C1 segment of cervical spinal cord (tissue), 14 donors: ENCODE measurements at regions not wholly inside any gene's neighbourhood (a gene's known extent, or its start where the extent isn't known, plus 50 kb on each side); places are given as distances from the start of the nearest gene placed in this dataset.
"Not testable (repeated sequence)": the region's sequence is repeated elsewhere in the genome, so short reads cannot be mapped to it uniquely, and the experiment has no call there.

Experiments
- DNase-seq, 14 donors: peaks; one replicate each; lab custom pipeline; 2025; lab: John Stamatoyannopoulos, UW

DNA sequence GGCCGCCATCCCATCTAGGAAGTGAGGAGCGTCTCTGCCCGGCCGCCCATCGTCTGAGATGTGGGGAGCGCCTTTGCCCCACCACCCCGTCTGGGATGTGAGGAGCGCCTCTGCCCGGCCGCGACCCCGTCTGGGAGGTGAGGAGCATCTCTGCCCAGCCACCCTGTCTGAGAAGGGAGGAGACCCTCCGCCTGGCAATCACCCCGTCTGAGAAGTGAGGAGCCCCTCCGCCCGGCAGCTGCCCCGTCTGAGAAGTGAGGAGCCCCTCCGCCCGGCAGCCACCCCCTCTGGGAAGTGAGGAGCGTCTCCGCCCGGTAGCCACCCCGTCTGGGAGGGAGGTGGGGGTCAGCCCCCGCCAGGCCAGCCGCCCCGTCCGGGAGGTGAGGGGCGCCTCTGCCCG is 194.2 kb upstream of the FBXL4 start:
- DNase-seq: not testable (repeated sequence)

DNA sequence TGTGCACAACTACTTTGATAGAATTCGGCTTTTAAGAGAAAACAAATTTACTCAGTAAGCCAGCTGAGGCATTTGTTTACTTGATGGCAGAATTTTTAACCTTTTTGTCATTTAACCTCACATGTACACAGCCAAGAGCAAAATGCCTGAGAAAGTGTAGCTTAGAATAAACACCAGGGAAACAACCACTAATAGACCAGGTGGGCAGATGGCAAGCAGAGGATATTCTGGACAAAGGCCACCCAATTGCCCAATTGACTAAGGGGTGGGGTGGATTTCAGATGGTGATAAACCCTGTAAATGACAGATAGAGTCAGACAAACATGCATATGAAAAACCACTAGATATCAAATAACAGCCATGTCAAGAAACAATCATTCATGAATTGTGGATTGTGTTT is 190.7 kb upstream of the FBXL4 start:
- DNase-seq: no peak

DNA sequence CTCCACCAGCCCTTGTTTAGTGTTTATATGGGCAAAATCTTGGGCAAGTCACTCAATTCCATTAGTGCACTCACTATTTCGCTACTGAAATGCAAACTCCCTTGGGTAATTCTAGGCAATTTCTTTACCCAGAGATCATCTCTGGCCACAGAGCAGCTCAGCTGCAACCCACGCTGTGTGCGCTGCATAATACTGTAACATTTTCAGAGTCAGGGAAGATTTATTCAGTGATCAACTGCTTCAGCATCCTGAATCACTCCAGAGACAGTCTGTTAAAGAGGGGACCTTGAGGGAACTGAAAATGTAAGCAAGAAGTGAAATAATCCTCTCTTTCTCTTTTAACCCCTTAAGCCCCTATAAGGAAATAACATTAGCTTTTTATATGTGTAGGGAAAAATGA is 189.6 kb upstream of the FBXL4 start:
- no peak for DNase-seq

DNA sequence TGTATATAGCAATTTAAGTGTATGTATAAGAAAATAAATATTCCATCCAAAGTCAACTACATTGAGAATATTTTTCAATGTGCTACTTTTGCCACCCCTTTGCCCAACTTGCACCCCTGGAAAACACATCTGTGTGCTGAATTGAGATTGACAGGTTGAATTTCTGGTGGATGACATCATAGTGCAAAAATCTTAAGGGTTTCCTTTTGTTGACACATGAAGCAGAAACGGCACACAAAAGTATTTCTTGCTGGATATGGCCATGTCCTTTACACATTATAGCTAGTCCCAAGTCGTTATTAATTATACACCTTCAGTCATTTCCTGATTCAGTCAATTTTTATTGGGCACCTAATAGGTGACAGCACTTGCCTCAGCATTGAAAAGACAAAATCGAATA is 188.7 kb upstream of the FBXL4 start:
- DNase-seq: no peak

DNA sequence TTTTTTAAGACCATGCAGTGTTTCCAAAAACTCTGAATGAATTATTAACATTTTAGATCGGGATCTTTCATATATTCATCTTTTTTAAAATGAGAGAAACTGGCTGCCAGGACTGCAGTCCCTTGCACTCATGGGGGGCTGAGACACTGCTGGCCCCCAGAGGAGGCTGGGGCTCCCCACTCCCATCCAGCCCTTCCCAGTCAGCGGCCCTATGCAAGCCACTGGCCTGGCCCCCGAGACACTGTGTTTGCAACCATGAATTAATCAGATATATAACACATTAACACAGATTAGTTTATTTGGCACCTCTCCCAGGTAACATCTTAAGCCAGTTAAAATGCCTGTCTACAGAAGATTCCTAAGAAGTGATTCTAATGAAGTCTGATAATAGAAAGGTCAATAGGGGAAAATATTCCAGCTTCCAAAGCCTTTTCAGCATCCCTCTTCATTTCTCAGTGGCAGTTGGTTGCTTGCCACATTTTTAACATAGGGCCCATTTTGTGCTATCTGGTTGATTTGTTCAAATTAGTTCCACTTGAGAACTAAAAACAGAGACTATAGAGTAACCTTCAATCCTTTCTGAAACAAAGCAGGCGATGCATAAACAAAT is 184.4 kb upstream of the FBXL4 start:
- no peak for DNase-seq

DNA sequence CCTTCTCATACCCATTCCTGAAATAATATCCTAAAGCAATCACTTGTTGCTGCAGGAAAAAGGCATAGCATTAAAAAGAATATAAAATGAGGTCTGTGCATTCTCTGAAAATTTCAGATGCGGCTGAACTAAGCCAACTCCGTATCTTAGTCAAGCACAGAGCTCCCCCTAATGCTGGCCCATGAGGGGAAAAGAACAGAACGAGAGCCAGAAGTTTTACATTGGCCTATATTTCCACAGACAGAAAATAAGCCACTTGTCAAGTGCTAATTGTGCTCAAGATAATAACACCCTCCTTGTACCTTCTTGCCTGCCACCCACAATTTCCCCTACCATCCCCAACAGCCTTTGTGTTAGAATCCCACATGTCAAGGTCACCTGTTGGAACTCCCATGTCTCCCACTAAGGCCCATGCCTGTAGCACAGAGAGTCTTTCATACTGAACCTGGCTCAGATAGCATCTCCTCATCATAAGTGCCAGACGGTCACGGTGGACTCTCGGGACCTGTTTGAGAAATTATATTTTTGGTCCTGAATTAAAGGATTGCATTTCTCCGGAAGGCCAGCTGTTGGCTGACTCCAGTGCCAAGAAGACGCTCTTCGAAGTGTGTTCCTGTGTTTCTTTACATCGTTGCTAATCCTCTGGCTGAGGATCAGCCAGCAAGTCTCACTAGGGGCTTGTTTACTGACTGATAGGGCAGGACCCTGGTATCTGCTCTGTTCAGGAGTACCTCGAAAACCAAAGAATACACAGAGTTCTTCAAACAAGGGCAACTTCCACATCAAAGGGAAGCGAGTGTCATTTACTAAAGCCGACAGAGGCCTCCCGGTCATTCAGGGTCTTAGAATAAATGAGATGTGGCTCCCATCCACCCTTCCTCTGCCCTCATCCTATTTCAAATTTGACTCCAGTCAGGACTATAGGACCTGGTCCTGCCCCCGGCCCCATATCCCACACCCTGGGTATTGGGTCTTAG is 183.4 kb upstream of the FBXL4 start:
- DNase-seq: no peak

- no peak for DNase-seq
Observed at GRCh38 chr6:99129835-99130234, 182.1 kb upstream of the FBXL4 start.

- DNase-seq: no peak
Observed at GRCh38 chr6:99121748-99122147, 174.0 kb upstream of the FBXL4 start.

DNA sequence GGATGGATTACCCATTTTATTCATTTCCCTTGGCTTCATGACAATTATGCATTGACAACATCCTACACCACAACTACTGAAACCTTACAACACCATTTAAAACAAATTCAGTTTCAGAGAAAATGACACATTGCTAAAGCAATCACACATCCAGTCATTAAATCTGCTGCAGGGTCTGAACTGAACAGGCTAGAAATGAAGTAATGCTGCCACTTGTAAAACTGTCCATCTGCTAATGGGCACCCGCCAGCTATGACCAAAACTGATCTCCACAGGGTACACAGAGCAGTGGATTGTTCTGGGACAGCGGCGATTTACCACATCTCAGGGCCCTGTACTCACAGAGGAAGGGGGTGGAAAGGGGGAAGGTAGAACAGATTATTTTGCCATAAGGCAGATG is 172.9 kb upstream of the FBXL4 start:
- DNase-seq: no peak

DNA sequence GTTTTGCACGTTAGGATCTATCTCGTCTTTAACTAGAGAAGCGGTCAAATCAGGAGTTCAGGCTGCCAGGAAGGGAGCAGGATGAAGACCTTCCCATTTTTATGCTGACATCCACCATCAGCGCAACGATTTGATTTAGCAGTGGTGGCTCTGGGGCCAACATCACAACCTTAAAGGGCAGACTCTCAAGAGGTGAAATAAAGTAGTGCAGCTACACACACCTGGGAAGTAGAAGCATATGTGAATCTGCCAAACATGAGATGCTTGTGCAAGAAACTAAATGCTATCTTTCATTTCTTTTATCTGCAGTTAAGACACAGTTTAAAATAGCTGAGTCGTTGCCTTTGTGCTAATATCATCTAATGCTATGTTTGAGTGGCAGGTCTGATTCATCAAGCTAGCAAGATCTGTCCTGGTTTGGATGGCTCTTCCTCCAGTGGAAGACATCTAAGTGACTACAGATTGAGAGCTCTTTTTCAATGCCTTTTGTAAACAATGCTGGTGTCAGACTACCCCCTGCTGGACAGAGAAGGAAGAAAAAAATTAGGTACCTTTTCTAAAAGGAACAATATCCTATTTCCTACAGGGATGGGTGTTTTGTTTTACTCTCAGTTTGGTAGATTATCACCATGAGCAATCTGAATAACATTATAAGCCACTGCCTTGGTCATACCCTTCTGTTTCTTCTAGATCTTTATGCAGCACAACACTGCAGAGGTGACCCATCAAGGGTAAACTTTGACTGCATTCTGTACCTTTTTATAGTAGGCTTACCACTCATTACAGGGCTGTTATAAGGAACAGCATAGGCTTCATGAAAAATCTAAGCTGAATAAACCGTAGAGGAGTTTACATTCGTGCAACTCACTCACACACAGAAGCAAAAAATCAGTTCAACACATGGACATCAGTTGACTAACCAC is 171.6 kb upstream of the FBXL4 start:
- DNase-seq: peak in 7 of 14 donors; percentile 2 to 39 (median 8)

DNA sequence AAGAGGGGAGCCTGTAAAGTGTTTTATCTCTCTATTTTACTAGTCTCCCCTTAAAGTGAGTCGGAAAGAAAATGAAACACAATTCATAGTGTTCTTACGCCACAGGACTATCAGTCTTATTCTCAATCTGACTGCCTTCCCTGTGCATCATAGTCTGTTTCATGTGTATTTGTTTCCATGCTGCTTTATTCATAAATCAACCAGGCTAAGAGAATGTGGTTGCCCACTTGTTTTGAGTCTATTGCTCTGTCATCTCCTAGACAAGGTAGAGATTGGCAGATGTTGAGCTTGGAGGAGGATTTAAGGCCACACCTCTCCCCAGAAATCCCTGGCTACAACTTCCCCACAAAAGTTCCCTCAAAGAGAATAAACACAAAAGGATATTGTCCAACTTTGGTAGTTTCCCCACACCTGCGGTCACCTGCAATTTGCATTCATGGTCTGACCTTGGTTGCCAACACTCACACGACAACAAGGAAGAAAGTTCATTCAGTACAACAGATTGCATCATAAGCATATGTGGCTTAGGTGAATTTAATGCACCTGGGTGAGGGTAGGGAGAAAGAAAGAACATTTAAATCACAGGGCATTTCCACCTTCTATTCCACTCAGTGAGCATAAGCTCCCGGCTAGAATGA is 167.1 kb upstream of the FBXL4 start:
- DNase-seq: no peak

DNA sequence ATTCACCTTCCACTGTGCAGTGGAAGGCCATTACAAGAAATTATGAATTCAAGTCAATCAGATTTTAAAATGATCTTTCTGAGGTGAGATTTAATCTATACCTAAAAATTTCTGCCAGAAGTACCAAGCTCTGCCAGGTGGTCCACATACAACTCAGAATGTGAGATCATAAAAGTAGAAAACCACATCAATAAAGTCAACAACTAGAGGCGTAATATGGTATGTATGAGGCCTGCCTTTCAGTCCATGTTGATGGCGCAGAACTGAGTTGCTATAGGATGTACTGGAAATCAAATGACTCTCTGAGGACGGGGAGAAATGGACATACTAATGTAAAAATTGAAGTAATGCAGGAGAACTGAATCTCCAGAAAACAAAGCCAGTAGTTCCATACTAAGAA is 163.8 kb upstream of the FBXL4 start:
- DNase-seq: no peak

DNA sequence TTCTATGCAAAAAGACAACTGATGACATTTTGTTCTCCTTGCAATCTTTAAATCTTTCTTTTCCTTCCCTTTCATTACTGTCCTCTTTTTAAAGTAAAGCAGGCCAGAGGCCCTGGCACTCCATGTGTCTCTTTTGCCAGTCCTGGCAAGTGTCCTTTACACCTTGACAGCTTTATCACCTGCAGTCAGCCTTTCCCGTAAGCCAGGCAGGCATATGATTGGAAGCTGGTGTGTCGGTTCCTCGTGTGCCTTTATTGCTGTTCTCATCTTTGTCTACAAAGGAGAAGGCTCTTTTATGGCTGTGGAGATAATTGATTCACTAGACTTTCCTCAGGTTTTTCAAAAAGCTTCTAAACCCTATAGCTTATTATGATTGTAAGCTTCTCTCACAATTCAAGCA is 162.3 kb upstream of the FBXL4 start:
- no peak for DNase-seq

DNA sequence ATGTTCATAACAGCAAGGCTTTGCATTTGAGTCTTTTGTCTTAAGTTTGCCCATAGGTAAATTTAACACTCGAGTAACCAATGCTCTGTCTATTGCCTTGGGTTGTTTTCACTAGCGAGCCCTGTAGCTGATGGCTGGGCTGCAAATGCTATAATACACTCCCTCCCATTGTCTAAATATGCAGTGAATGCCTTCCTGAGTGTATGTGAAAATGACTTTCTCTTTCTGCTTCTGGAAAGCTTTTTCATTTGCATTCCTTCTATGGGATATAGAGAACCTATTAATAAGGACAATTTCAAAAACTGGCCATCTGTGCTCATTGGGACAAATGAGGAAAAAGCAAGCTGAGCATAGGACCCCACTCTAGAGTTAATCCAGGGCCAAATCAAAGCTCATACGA is 156.5 kb upstream of the FBXL4 start:
- no peak for DNase-seq

- no peak for DNase-seq
Observed at GRCh38 chr6:99099243-99099642, 151.5 kb upstream of the FBXL4 start.

GRCh38 chr6:99096170-99096569 is 148.4 kb upstream of the FBXL4 start:
- DNase-seq: no peak

- no peak for DNase-seq
Observed at GRCh38 chr6:99093456-99094190, 145.9 kb upstream of the FBXL4 start.

DNA sequence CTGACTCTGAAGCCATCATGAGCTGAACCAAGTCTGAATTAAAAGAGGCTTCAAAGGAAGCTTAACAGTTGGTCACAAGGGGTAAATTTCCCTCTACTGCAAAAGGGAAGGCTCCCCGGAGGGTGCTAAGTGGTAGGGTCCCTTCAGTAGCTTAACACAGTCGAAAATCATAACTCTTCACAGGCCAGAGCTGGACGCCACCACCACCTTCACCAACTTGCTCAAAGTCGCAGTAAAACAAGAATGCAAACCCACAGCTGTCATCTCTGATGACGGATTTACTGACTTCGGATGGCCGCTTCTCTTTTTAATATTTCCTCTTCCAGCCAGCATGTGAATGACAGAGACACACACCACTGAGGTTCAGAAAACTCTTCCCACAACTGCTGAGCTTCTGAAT is 144.7 kb upstream of the FBXL4 start:
- DNase-seq: no peak

DNA sequence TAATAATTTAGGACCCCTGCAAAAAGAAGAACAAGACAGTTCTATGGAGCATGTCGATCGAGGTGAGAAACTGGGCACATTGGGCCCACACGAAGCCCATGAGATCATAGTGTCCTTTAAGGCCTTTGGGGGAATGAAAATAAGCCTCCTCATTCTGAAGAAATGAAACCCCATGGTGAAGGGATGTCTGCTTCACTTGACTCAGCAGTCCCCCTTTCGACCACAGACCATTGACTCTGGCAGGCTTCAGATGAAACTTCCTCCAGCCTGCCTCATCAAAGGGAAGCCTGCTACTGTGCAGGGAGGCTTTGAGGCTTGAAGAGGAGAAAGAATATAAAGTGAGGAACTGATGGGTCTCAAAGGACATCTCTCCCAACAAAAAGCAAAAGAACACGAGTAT is 144.2 kb upstream of the FBXL4 start:
- no peak for DNase-seq

GRCh38 chr6:99080191-99080590 is 132.4 kb upstream of the FBXL4 start:
- DNase-seq: no peak

DNA sequence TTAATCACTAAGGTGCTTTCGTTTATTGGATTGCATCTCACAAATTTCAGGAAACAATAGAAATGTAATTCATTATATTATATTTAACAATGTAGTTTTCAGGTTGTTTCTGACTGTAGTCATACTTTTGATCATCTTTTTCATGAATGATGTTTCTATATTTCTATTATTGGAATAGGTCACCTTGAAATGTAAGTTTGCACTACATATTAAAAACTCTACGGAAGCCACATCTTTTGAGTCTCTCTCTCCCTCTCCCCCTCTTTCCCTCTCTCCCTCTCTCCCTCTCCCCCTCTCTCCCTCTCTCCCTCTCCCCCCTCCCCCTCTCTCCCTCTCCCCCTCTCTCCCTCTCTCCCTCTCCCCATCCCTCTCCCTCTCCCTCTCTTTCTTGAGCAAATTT is 131.3 kb upstream of the FBXL4 start:
- DNase-seq: no peak
